GM12878 (cell line): ENCODE measurements at regions not wholly inside any gene's neighbourhood (a gene's known extent, or its start where the extent isn't known, plus 50 kb on each side); places are given as distances from the start of the nearest gene placed in this dataset.

Source experiments
- MYC ChIP-seq: IDR thresholded peaks from 2 replicates; pipeline ENCODE4 v1.6.1; 2011; ENCODE audit warnings: mild to moderate bottlenecking, low read length, moderate library complexity, inconsistent platforms; ENCODE audit not compliant: insufficient read depth, insufficient replicate concordance, insufficient read length, severe bottlenecking
- RUNX3 ChIP-seq: IDR thresholded peaks from 2 replicates; pipeline ENCODE4 v1.6.1; 2012; ENCODE audit warnings: low read length, inconsistent platforms
- TCF7 ChIP-seq: IDR thresholded peaks from 2 replicates; pipeline ENCODE4 v1.6.1; 2014; ENCODE audit warnings: antibody characterized with exemption, borderline replicate concordance

DNA sequence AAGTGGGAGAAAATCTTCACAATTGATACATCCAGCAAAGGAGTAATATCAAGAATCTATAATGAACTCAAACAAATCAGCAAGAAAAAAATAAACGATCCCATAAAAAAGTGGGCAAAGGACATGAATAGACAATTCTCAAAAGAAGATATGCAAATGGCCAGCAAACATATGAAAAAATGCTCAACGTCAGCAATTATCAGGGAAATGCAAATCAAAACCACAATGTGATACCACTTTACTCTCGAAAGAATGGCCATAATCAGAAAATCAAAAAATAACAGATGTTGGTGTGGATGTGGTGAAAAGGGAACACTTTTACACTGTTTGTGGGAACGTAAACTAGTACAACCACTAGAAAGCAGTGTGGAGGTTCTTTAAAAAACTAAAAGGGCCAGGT, 114.3 kb upstream of the CCSER1 start:
- TF ChIP-seq RUNX3 (no peak), MYC (no peak), TCF7 (no peak)
